ENCODE measurements at regions not wholly inside any gene's neighbourhood (a gene's known extent, or its start where the extent isn't known, plus 50 kb on each side); places are given as distances from the start of the nearest gene placed in this dataset.

- H2AFZ ChIP-seq = no peak overlapping the region
These were observed 766.4 kb downstream of the PRELID2 start for GRCh38 chr5:145068721-145069120.

More at GRCh38 chr5:145068721-145069120, 766.4 kb downstream of the PRELID2 start:
- no peak overlapping the region for H3K27ac Mint-ChIP-seq
- Histone ChIP-seq H3K9me2 (ENCODE audit: insufficient read depth) (no peaks in the 10 kb centered on the region), H4K20me1 (replicated peaks; ENCODE audit: insufficient read depth) (no peaks in the 10 kb centered on the region), H3K4me1 (ENCODE audit: insufficient read depth) (no peaks in the 10 kb centered on the region), H3K27ac (ENCODE audit: low read depth) (no peak overlapping the region), H3K4me3 (no peak overlapping the region), H3K27me3 (ENCODE audit: insufficient read depth) (no peaks in the 10 kb centered on the region), H3K36me3 (ENCODE audit: insufficient read depth) (no peaks in the 10 kb centered on the region), H3F3A (replicated peaks; ENCODE audit: low read depth) (no peaks in the 10 kb centered on the region), H3K79me2 (replicated peaks; ENCODE audit: insufficient read depth) (no peaks in the 10 kb centered on the region), H3K4me2 (no peak overlapping the region)
- H3K9me3 Mint-ChIP-seq = no peaks in the 10 kb centered on the region
- TF ChIP-seq STAT1 (IDR thresholded peaks at IDR 0.05; ENCODE audit: unreplicated experiment) = no peak
- TF ChIP-seq POLR2AphosphoS5 (IDR thresholded peaks at IDR 0.05; ENCODE audit: low read depth) = no peak
- no peak for TF ChIP-seq CREB1 (CRISPR knock-in tag; IDR thresholded peaks at IDR 0.05; ENCODE audit: low read depth)
- no peak for TF ChIP-seq ZNF331 (CRISPR knock-in tag; IDR thresholded peaks at IDR 0.05; ENCODE audit: low read depth)
- no peak for TF ChIP-seq ETS1 (IDR thresholded peaks at IDR 0.05)
- no peak for TF ChIP-seq REST (IDR thresholded peaks at IDR 0.05; ENCODE audit: unreplicated experiment)
- TF ChIP-seq ZNF114 (CRISPR knock-in tag; IDR thresholded peaks at IDR 0.05) = no peak
- TF ChIP-seq NANOG (IDR thresholded peaks at IDR 0.05; ENCODE audit: borderline replicate concordance) = no peak
- no peaks in the 10 kb centered on the region for H3K4me1 Mint-ChIP-seq
- DNase-seq (ENCODE audit: low spot score) (no peak), ATAC-seq (no peak)
- no peaks in the 10 kb centered on the region for H3K36me3 Mint-ChIP-seq (ENCODE audit: low read depth)
- no peaks in the 10 kb centered on the region for H3K27me3 Mint-ChIP-seq (ENCODE audit: insufficient read depth, low read depth, poor library complexity)
- no peak overlapping the region for H3K4me3 Mint-ChIP-seq

Measured in GM23338 (cell line).